ENCODE measurements at regions not wholly inside any gene's neighbourhood (a gene's known extent, or its start where the extent isn't known, plus 50 kb on each side); places are given as distances from the start of the nearest gene placed in this dataset.
"Not testable (repeated sequence)": the region's sequence is repeated elsewhere in the genome, so short reads cannot be mapped to it uniquely, and the experiment has no call there.

DNA sequence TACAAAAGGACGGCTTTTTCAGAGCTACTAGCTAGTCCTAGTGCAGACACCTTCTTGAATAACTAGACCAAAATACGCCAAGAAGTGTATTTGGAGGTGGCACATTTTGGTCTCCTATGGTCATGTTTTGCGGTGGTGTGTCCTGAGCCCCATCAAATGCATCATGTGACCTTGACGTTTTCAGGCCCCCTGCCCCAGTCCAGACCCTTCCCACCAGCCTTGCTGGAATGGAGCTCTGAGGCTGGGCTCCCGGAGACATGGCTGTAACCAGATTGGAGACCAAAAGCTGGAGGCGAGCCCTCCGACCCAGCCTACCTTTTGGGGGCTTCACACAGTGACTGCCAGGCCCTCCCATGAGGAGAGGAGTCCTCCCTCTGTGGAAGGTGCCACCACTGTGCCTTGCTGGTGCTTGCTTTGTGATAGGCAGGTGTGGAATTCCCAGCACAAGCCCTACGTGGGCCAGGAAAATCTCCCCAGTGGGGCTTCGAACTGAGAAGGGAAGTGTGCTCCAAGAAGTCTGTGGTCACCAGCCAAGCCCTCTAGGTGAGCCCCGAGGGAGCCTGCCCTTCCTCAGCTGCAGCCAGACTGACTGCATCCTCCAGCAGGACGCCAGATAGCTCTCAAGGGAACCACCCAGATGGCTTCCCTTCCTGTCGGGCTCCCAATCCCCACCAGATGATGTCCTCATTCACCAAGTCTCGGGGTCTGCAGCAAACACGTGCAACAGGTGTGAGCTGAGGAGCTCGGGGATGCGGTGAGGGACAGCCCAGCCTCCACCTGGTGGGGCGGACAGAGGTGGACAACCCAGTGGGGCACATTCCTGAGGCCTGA lies 126.2 kb downstream of the ASB7 start:
- Mint-ChIP-seq H3K36me3 (no peaks in the 10 kb centered on the region), H3K4me3 (no peak overlapping the region), H3K27me3 (no peaks in the 10 kb centered on the region), H3K9me3 (ENCODE audit: low read depth) (no peaks in the 10 kb centered on the region), H3K4me1 (ENCODE audit: low read depth) (no peaks in the 10 kb centered on the region), H3K27ac (no peak overlapping the region)

DNA sequence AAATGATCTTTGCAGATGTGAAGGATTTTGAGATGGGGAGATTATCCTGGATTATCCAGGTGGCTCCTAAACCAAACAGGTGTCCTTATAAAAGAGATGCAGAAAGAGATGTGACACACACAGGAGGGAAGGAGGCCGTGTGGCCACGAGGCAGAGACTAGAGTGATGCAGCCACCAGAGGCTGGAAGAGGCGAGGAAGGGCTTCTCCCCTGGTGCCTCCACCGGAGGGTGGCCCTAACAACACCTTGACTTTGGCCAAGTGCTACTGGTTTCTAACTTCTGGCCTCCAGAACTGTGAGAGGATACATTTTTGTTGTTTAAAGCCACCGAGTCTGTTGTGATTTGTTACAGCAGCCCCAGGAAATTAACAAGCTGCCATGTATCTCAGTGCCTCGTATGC lies 127.1 kb downstream of the ASB7 start:
- Mint-ChIP-seq H3K36me3 (no peaks in the 10 kb centered on the region), H3K27ac (no peak overlapping the region), H3K4me1 (ENCODE audit: low read depth) (no peaks in the 10 kb centered on the region), H3K9me3 (ENCODE audit: low read depth) (no peaks in the 10 kb centered on the region), H3K4me3 (no peak overlapping the region), H3K27me3 (no peaks in the 10 kb centered on the region)

DNA sequence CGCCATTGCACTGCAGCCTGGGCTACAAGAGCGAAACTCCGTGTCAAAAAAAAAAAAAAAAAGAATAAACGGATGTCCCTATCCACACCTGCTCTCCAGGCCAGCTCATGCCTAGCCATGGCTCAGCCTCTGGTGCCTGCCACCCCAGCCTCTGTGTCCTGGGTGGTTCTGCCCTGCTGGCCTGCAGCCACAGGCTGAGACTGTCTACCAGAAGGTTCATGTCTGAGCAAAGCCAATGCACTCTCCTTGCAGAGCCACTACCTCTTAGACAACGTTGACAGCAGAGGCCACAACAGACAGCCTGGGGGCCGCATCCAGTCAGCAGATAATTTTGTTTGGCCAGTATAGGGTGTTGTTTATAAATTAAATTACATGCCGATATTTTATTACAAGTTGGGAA lies 127.7 kb downstream of the ASB7 start:
- H3K27me3 Mint-ChIP-seq = no peaks in the 10 kb centered on the region
- no peaks in the 10 kb centered on the region for H3K9me3 Mint-ChIP-seq (ENCODE audit: low read depth)
- no peaks in the 10 kb centered on the region for H3K4me1 Mint-ChIP-seq (ENCODE audit: low read depth)
- no peak overlapping the region for H3K27ac Mint-ChIP-seq
- H3K4me3 Mint-ChIP-seq = no peak overlapping the region
- no peaks in the 10 kb centered on the region for H3K36me3 Mint-ChIP-seq

DNA sequence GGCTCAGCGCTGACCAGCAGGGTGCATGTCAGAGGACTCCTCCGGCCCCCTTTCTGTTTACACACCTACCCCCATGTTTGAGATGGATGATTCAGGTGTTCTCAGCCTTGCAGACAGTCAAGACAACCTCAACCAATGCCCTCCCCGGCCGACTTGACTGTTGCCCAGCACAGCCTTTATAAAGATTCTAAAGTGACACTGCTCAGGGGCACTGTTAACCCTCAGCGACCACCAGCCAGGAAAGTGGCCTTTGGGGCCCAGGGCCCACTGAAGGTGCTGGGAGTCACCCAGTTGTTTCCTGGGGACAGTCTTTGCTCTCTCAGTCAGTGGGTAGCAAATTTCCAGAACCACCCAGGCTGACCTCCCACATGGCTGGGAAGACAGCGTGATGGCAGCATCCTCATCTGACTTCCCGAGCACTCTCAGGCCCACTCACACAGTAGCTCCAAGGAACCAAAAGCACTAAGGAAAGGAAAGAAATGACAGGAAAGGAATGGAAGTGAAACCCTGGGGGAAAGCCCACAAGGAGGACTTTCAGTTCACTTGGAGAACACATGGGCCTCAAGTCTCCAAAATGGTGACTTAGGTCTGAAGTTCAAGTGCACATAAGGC lies 128.4 kb downstream of the ASB7 start:
- Mint-ChIP-seq H3K4me3 (no peak overlapping the region), H3K27ac (no peak overlapping the region), H3K4me1 (ENCODE audit: low read depth) (no peaks in the 10 kb centered on the region), H3K9me3 (ENCODE audit: low read depth) (no peaks in the 10 kb centered on the region), H3K36me3 (no peaks in the 10 kb centered on the region), H3K27me3 (no peaks in the 10 kb centered on the region)

DNA sequence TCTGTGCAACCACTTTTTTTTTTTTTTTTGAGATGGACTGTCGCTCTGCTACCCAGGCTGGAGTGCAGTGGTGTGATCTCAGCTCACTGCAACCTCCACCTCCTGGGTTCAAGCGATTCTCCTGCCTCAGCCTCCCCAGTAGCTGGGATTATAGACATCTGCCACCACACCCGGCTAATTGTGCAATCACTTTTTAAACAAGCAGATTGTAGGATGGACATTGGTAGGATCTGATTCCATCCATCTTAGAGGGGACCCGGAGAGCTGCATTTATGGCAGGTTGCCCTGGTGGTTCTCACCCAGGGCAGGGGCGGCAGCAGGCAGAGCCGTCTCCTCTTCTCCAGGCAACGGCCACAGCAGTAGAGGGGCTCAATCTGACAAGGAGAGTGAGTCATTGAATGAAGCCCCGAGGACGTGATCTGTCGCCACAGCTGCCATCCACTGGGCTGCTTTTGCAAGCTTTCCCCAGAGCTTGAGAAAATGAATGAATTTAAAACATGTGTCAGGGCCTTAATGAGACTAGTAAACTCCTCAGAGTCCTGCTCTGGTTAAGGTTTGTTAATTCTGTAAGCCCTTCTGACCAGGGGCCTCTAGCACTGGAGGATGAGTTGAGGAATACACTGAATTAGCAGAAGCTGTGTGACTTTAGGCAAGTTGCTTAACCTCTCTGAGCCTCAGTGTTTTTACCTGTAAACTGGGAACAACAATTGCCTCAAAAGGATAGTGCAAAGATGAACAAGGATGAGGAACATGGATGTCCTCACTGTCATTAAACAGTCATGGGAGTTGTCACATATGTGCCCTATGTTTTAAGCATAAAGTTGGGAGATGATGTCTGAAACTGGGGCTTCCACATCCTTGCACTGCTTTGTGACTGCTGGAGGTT lies 129.1 kb downstream of the ASB7 start:
- no peak overlapping the region for H3K27ac Mint-ChIP-seq
- H3K4me3 Mint-ChIP-seq = no peak overlapping the region
- H3K4me1 Mint-ChIP-seq (ENCODE audit: low read depth) = no peaks in the 10 kb centered on the region
- no peaks in the 10 kb centered on the region for H3K9me3 Mint-ChIP-seq (ENCODE audit: low read depth)
- no peaks in the 10 kb centered on the region for H3K27me3 Mint-ChIP-seq
- H3K36me3 Mint-ChIP-seq = no peaks in the 10 kb centered on the region

DNA sequence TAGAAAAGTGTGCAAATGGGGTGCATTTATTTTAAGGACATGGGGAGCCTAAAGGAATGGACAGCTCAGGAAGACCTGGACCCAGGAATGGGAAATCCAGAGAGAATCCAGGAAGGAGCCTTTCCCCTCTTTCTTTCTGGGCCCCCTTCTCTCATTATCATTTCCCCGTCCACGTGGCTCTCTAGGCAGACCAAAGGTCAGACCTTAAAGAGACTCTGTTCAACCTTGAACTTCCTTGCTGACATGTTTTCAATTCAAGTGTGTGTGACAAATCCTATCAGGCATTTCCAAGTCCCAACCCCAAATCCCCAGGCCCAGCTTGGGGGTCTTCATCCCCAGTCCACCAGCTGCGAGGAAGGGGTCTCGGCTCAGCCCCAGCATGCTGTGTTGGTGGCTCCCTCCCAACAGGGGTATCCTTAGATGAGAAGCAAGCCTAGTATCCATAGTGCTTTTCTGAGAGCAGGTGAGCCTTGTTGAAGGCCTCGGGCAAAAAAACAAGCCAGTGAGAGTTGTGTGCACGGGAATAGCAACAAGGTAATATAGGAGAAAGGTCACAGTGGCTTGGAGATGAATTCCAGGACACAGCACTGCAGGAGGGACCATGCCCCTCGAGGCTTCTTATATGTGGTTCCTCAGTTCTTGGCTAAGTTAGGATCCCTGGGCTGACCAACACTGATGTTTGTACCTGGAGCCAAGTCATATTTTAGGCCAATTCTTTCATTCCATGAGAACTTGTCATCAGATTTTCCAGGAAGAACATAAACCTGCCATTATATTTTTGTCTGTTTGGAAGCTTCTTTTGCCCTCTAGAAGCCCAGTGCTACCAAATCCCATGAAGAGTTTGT lies 130.0 kb downstream of the ASB7 start:
- no peak overlapping the region for H3K4me3 Mint-ChIP-seq
- H3K9me3 Mint-ChIP-seq (ENCODE audit: low read depth) = no peaks in the 10 kb centered on the region
- no peaks in the 10 kb centered on the region for H3K36me3 Mint-ChIP-seq
- H3K27me3 Mint-ChIP-seq = no peaks in the 10 kb centered on the region
- no peaks in the 10 kb centered on the region for H3K4me1 Mint-ChIP-seq (ENCODE audit: low read depth)
- H3K27ac Mint-ChIP-seq = no peak overlapping the region

DNA sequence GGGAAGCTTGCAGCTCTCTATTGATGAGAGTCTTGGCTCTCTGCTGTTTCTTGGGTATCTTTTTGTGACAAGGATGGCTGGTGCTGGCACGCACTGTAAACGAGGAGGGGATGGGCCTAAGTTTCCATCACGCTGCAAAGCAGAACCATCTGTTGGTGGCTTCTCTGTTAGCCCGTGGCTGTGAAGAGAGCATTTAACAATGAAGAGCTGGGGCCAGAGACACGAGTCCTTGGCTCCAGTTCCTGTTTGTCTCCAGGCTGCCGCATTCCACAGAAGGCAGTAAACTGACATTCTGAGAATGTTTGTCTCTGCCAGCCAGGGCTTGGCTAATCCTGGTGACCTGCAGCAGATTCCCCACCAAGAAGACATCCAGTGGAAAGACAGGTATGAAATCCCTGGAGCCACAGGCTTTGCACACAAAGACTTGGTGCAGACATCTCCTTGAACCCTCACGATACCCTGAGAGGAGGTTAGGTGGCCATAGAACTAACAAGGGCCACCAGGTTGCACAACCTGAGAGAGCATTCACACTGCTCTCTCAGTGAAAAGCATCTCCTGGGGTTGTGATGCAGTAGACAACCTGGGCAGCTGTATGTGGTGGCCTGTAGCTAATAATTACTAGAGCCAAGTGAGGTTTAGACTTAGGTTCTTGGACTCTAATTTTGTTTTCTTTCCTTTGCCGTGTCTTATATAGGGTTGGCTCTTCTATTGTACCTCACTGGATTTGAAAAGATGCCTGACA lies 130.9 kb downstream of the ASB7 start:
- no peaks in the 10 kb centered on the region for H3K9me3 Mint-ChIP-seq (ENCODE audit: low read depth)
- H3K4me1 Mint-ChIP-seq (ENCODE audit: low read depth) = no peaks in the 10 kb centered on the region
- H3K27ac Mint-ChIP-seq = no peak overlapping the region
- no peak overlapping the region for H3K4me3 Mint-ChIP-seq
- H3K27me3 Mint-ChIP-seq = no peaks in the 10 kb centered on the region
- H3K36me3 Mint-ChIP-seq = no peaks in the 10 kb centered on the region

DNA sequence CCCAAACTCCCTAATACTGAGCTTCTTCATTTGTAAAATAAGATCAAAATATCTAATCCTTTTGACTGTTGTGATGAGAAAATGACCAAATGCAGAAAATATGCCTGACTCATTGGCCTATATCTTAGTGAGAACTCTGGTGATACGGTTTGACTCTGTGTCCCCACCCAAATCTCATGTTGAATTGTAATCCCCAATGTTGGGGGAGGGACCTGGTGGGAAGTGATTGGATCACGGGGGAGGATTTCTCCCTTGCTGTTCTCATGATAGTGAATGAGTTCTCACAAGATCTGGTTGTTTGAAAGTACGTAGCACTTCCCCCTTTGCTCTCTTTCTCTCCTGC lies 131.4 kb downstream of the ASB7 start:
- not testable (repeated sequence) for H3K9me3 Mint-ChIP-seq (ENCODE audit: low read depth); H3K27ac Mint-ChIP-seq; H3K36me3 Mint-ChIP-seq; H3K4me1 Mint-ChIP-seq (ENCODE audit: low read depth); H3K4me3 Mint-ChIP-seq; H3K27me3 Mint-ChIP-seq

DNA sequence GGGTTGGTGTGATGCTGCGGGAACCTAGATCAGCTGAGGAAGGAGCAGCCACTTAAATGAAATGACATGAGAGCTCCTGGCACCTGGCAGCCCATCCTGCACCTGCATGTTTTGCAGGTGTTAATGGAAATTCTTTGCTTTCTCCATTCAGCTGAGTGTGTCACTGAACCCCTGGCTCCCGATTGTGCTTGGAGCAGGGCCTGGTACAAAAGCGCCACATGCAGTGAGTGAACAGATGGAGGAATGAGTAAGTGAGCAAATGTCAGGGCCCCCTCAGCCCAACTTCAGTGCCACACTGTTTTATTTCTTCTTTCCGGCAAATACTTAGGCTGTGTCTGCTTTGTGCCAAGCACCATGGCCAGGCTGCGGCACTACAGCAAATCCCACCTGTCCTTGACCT lies 132.2 kb downstream of the ASB7 start:
- no peak overlapping the region for H3K27ac Mint-ChIP-seq
- H3K9me3 Mint-ChIP-seq (ENCODE audit: low read depth) = no peaks in the 10 kb centered on the region
- peaks cover 2% of the 10 kb centered on the region for H3K27me3 Mint-ChIP-seq
- H3K4me3 Mint-ChIP-seq = no peak overlapping the region
- H3K4me1 Mint-ChIP-seq (ENCODE audit: low read depth) = no peaks in the 10 kb centered on the region
- no peaks in the 10 kb centered on the region for H3K36me3 Mint-ChIP-seq

DNA sequence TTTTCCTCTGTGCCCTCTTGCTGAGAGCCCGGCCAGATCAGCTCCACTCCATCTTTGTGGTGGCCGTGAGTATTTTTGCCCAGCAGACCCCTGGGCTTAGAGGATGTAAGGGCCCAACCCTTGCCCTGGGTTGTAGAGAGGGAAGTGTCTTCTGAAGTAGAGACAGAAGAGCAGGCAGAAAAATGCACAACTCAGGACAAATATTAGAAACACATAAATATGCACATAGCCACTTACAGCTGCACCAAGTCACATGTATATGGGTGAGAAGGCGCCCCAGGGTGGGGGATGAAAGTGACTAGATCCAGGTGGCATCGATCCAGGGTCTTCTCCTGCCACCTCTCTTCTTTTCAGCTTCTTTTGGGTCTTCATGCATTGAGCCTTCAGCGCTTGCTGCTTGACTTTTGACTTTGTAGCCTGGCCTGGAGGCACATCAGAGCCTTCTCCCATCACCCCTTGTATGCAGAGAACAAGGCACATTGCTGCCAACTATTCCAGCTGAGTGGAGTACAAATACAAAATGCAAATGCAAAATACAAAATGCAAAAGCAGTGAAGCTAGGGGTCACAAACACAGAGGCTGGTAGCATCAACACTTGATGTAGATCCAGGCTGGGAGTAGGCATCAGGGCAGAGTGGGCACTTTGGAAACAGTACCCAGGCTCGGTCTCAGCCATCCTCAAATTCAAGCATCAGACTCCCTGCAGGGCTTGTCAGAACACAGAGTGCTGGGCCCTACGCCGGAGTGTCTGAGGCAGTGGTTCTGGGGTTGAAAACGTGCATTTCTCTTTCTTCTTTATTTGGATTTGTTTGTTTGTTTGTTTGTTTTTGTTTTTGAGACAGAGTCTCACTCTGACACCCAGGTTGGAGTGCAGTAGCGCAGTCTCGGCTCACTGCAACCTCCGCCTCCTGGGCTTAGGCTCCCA lies 133.0 kb downstream of the ASB7 start:
- Mint-ChIP-seq H3K4me3 (no peak overlapping the region), H3K27me3 (peaks cover 2% of the 10 kb centered on the region), H3K36me3 (no peaks in the 10 kb centered on the region), H3K27ac (no peak overlapping the region), H3K4me1 (ENCODE audit: low read depth) (no peaks in the 10 kb centered on the region), H3K9me3 (ENCODE audit: low read depth) (no peaks in the 10 kb centered on the region)

DNA sequence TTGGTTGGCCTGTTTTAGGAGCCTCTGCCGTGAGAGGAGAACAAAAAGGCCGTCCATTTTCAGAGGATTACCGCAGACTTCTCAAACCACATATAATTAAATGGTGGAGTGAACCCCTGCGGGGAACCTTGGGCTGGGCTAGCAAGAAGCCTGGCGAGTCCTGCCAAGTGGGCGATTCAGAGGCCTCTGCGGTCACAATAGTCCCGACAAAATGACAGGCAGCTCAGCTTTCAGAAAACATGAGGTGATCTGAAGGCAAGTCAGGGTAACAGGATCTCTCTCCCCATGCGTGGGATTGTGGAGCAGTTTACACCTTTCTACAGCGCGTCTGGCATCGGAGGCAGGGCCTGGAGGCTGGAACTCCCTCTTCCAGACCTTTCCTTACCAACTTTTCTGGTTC lies 134.8 kb downstream of the ASB7 start:
- no peaks in the 10 kb centered on the region for H3K9me3 Mint-ChIP-seq (ENCODE audit: low read depth)
- no peak overlapping the region for H3K27ac Mint-ChIP-seq
- H3K4me3 Mint-ChIP-seq = no peak overlapping the region
- no peaks in the 10 kb centered on the region for H3K36me3 Mint-ChIP-seq
- H3K4me1 Mint-ChIP-seq (ENCODE audit: low read depth) = no peaks in the 10 kb centered on the region
- H3K27me3 Mint-ChIP-seq = peaks cover 2% of the 10 kb centered on the region

DNA sequence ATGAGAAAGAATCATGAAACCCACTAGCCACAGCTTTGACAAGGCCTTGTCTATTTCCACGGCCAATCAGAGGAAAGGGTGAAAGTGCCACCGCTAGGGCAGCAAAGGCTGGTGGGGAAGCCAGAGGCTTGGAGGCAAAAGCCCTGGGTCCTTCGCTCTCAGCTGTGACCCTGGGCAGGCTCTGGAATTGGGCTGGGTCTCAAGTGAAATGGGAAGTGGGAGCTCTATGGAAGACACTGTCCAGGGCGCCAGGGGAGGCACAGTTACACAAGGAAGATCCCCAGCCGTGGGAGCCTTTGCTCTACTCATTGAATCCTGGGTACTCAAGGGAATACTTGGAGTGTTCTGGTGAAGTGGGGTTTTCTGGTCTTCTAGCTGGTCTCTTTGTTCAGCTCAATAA lies 136.2 kb downstream of the ASB7 start:
- Mint-ChIP-seq H3K4me3 (no peak overlapping the region), H3K9me3 (ENCODE audit: low read depth) (no peaks in the 10 kb centered on the region), H3K27ac (no peak overlapping the region), H3K4me1 (ENCODE audit: low read depth) (no peaks in the 10 kb centered on the region), H3K27me3 (peaks cover 2% of the 10 kb centered on the region), H3K36me3 (no peaks in the 10 kb centered on the region)

DNA sequence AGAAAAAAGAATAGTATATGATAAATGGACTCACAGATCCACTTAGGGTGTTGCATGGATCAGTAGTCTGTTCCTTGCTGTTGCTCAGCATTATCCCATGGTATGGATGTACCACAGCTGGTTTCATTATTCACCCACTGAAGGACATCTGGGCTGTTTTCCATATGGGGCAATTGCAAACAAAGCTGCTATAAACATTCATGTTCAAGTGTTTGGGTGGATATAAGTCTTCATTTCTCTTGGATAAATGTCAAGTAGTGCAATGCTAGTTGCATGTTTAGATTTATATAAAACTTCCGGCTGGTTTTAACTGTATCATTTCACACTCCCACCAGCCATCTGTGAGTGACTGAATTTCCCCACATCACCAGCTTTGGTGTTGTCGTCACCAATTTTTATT lies 137.7 kb downstream of the ASB7 start:
- no peak overlapping the region for H3K4me3 Mint-ChIP-seq
- H3K27ac Mint-ChIP-seq = no peak overlapping the region
- no peaks in the 10 kb centered on the region for H3K4me1 Mint-ChIP-seq (ENCODE audit: low read depth)
- no peaks in the 10 kb centered on the region for H3K36me3 Mint-ChIP-seq
- no peaks in the 10 kb centered on the region for H3K9me3 Mint-ChIP-seq (ENCODE audit: low read depth)
- peaks cover 6% of the 10 kb centered on the region for H3K27me3 Mint-ChIP-seq
